Frontal cortex (tissue), 3 donors: ENCODE measurements at regions not wholly inside any gene's neighbourhood (a gene's known extent, or its start where the extent isn't known, plus 50 kb on each side); places are given as distances from the start of the nearest gene placed in this dataset.
"Not testable (repeated sequence)": the region's sequence is repeated elsewhere in the genome, so short reads cannot be mapped to it uniquely, and the experiment has no call there.

Source experiments
- DNase-seq, 2 donors: peaks; one replicate each; pipeline ENCODE4 v3.0.0; 2012; ENCODE audit warnings: low spot score in 2 of 2
- FAIRE-seq: peaks from 2 replicates; lab custom pipeline; 2012; peaks lifted over from hg19 to GRCh38; lab: Jason Lieb, UNC
- donor health status: control.
- donor health status: control.
- donor health status: control.

GRCh38 chr14:40229676-40230075 is 797.4 kb upstream of the FBXO33 start:
- no peak for FAIRE-seq
- DNase-seq = no peak

GRCh38 chr14:40222996-40223395 is 790.8 kb upstream of the FBXO33 start:
- FAIRE-seq = no peak
- DNase-seq = no peak

- no peak for FAIRE-seq
Observed at GRCh38 chr14:40221428-40221827, 789.2 kb upstream of the FBXO33 start.

GRCh38 chr14:40219032-40219431 is 786.8 kb upstream of the FBXO33 start:
- FAIRE-seq = no peak

More at GRCh38 chr14:40221428-40221827, 789.2 kb upstream of the FBXO33 start:
- no peak for DNase-seq

GRCh38 chr14:40218282-40218941 is 786.2 kb upstream of the FBXO33 start:
- FAIRE-seq (no peak), DNase-seq (no peak)

More at GRCh38 chr14:40219032-40219431, 786.8 kb upstream of the FBXO33 start:
- no peak for DNase-seq

GRCh38 chr14:40216976-40217375 is 784.7 kb upstream of the FBXO33 start:
- DNase-seq (no peak), FAIRE-seq (no peak)

GRCh38 chr14:40216408-40216807 is 784.2 kb upstream of the FBXO33 start:
- not testable (repeated sequence) for DNase-seq, FAIRE-seq

- DNase-seq = no peak
- FAIRE-seq = no peak
Observed at GRCh38 chr14:40213701-40214100, 781.5 kb upstream of the FBXO33 start.

- FAIRE-seq (no peak), DNase-seq (no peak)
Observed at GRCh38 chr14:40204441-40205175, 772.4 kb upstream of the FBXO33 start.

- DNase-seq = no peak
- FAIRE-seq = no peak
Observed at GRCh38 chr14:40199101-40199500, 766.9 kb upstream of the FBXO33 start.

GRCh38 chr14:40197344-40197743 is 765.1 kb upstream of the FBXO33 start:
- no peak for DNase-seq
- no peak for FAIRE-seq

GRCh38 chr14:40188006-40188405 is 755.8 kb upstream of the FBXO33 start:
- FAIRE-seq (no peak), DNase-seq (no peak)

GRCh38 chr14:40164083-40164482 is 731.9 kb upstream of the FBXO33 start:
- DNase-seq = no peak
- FAIRE-seq = no peak

GRCh38 chr14:40139657-40140056 is 707.4 kb upstream of the FBXO33 start:
- no peak for FAIRE-seq
- no peak for DNase-seq

GRCh38 chr14:40133463-40133862 is 701.2 kb upstream of the FBXO33 start:
- no peak for DNase-seq
- FAIRE-seq = peak; percentile 42

GRCh38 chr14:40129159-40129558 is 696.9 kb upstream of the FBXO33 start:
- peak; percentile 31 for FAIRE-seq
- DNase-seq = no peak

- no peak for FAIRE-seq
- no peak for DNase-seq
Observed at GRCh38 chr14:40123816-40124215, 691.6 kb upstream of the FBXO33 start.

- FAIRE-seq = no peak
- DNase-seq = no peak
Observed at GRCh38 chr14:40122968-40123648, 690.9 kb upstream of the FBXO33 start.

GRCh38 chr14:40119765-40120164 is 687.5 kb upstream of the FBXO33 start:
- FAIRE-seq = no peak
- no peak for DNase-seq

- no peak for FAIRE-seq
- no peak for DNase-seq
Observed at GRCh38 chr14:40119321-40119720, 687.1 kb upstream of the FBXO33 start.

- DNase-seq (no peak), FAIRE-seq (no peak)
Observed at GRCh38 chr14:40115583-40115982, 683.4 kb upstream of the FBXO33 start.
